ENCODE measurements at regions not wholly inside any gene's neighbourhood (a gene's known extent, or its start where the extent isn't known, plus 50 kb on each side); places are given as distances from the start of the nearest gene placed in this dataset.

DNA sequence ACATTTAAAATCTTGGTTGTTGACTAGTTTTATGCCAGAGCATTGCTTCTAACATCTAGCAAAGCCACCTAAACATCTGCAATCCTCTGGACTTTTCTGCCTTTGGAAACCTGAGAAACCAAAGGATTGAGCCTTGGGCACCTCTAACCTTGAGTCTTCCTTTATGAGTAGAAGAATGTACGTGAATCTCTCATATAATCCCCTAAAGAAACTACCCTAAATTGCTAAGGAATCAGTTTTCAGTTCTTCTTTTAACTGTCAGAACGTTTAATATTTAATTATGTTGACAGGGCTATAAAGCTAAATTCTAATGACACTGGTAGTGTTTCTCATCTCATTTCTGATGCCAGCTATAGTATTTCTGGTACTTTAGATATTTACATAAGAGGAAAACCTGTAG, 997.3 kb downstream of the AMY1C start:
- intact Hi-C loops (cut with DNase I) = no loop called here
- H3K27me3 ChIP-seq = no peaks in the 10 kb centered on the region
- 19 to 24% methylated on average over 2 of the region's 2 CpGs for WGBS, 2 donors
- no peak for FAIRE-seq
- H3K27ac ChIP-seq = no peak overlapping the region
- no peak overlapping the region for H3K4me3 ChIP-seq
- H3K4me1 ChIP-seq = no peaks in the 10 kb centered on the region
- no peaks in the 10 kb centered on the region for H3K36me3 ChIP-seq
- TF ChIP-seq, protein P1, sequence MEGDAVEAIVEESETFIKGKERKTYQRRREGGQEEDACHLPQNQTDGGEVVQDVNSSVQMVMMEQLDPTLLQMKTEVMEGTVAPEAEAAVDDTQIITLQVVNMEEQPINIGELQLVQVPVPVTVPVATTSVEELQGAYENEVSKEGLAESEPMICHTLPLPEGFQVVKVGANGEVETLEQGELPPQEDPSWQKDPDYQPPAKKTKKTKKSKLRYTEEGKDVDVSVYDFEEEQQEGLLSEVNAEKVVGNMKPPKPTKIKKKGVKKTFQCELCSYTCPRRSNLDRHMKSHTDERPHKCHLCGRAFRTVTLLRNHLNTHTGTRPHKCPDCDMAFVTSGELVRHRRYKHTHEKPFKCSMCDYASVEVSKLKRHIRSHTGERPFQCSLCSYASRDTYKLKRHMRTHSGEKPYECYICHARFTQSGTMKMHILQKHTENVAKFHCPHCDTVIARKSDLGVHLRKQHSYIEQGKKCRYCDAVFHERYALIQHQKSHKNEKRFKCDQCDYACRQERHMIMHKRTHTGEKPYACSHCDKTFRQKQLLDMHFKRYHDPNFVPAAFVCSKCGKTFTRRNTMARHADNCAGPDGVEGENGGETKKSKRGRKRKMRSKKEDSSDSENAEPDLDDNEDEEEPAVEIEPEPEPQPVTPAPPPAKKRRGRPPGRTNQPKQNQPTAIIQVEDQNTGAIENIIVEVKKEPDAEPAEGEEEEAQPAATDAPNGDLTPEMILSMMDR (IDR thresholded peaks at IDR 0.05) = no peak
- no peak for ATAC-seq
- H3K9me3 ChIP-seq = no peaks in the 10 kb centered on the region
- no peak for DNase-seq

DNA sequence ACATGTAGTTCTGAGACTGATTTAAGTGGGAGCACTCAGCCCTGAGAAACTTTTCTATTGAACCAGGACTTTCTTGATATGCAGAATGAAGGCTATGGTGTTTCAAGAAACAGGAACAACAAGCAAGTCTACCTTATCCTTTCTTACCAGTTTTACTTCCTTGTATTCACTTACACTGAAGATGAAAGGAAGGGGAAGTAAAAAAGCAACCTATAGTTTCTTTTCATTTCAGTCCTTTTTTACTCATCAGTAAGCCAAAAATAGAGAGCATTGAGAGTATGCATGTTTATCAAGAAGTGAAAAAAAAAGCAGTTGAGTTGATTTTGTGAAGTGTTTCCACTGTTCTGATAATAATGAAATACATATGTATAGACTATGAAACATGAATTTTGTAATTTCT, 1010.3 kb downstream of the AMY1C start:
- no peaks in the 10 kb centered on the region for H3K27me3 ChIP-seq
- no peaks in the 10 kb centered on the region for H3K36me3 ChIP-seq
- H3K4me1 ChIP-seq = no peaks in the 10 kb centered on the region
- no peak for ATAC-seq
- TF ChIP-seq, protein P1 (IDR thresholded peaks at IDR 0.05) = no peak
- no peaks in the 10 kb centered on the region for H3K9me3 ChIP-seq
- no peak overlapping the region for H3K4me3 ChIP-seq
- DNase-seq = no peak
- intact Hi-C loops (cut with DNase I) = no loop called here
- no peak overlapping the region for H3K27ac ChIP-seq
- no peak for FAIRE-seq

DNA sequence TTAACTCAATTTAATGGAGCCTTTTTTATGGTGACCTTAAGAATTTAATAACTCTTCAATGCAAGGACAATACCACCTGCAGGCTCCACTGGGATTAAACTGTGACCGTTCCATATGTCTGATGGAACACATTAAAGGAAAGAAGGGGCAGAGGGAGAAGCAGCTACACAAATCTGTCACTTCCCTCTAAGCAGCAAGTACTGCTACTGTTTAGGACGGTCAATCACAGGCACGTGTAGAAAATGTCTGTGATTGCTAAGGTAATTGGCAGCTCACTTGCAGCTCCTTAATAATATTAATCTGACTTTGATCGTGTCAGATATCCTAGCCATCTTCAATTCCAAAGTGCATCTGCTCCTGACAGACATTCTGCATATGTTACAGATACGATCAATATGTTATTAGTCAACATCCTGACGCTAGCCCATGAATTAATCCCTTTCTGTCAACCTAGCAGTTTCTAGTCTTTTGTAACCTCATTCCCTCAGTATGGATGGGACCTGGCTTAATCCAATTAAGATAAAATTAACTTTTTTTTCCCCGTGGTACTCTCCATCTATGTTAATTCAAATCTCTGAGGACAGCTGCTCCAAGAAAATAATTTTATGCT, 1012.4 kb downstream of the AMY1C start:
- no peak for ATAC-seq
- FAIRE-seq = no peak
- 29 to 43% methylated on average over 7 of the region's 7 CpGs for WGBS, 2 donors
- no peak for DNase-seq
- no peaks in the 10 kb centered on the region for H3K9me3 ChIP-seq
- no peak overlapping the region for H3K4me3 ChIP-seq
- TF ChIP-seq, protein P1 (IDR thresholded peaks at IDR 0.05) = no peak
- H3K4me1 ChIP-seq = no peaks in the 10 kb centered on the region
- H3K27me3 ChIP-seq = no peaks in the 10 kb centered on the region
- H3K36me3 ChIP-seq = no peaks in the 10 kb centered on the region
- intact Hi-C loops (cut with DNase I) = no loop called here
- H3K27ac ChIP-seq = no peak overlapping the region

DNA sequence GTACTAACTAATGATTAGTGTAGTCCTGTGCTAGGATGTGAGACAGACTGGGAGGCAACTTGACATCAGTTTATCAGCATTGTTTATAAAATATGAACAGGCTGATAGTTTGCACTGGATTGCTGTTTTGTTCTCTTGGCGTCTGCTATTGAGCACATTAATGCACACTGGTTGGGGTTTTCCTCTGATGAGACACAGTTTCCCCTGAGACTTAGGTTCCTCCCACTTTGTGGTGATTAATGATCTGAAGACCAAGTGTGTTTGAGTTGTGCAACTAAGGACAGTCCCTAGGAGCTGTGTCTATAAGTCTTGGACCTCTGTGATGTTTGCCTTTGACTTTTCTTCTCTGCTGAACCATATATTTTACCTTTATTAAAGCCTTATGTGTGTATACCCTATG, 1015.4 kb downstream of the AMY1C start:
- Histone ChIP-seq H3K27me3 (no peaks in the 10 kb centered on the region), H3K27ac (no peak overlapping the region), H3K4me3 (no peak overlapping the region), H3K4me1 (no peaks in the 10 kb centered on the region), H3K36me3 (no peaks in the 10 kb centered on the region), H3K9me3 (no peaks in the 10 kb centered on the region)
- 20 to 42% methylated on average over 1 of the region's 1 CpG for WGBS, 2 donors
- FAIRE-seq (no peak), ATAC-seq (peak in 2 of 4 donors; percentile 22 to 25), DNase-seq (no peak)
- TF ChIP-seq, protein P1 (IDR thresholded peaks at IDR 0.05) = no peak
- intact Hi-C loops (cut with DNase I) = no loop called here

DNA sequence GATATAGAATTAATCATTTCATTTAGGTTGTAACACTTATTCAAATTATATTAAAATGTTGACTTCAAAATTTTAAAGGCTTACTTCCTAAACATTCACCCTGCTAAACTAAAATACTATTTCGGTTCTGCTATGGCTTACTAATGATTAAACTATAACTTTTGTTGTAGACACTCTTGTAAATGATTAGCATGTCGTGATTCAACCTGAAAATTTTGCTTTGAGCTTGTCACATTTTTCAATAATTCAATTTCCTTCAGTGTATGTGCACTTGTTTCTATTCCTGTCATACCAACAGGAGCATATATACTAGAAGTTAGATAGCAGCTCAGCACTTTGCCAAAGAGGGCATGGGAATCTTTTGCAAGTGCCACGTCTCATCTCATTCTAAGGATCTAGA, 1018.8 kb downstream of the AMY1C start:
- Histone ChIP-seq H3K36me3 (no peaks in the 10 kb centered on the region), H3K27me3 (no peaks in the 10 kb centered on the region), H3K27ac (no peak overlapping the region), H3K4me3 (no peak overlapping the region), H3K4me1 (no peaks in the 10 kb centered on the region), H3K9me3 (no peaks in the 10 kb centered on the region)
- intact Hi-C loops (cut with DNase I) = no loop called here
- TF ChIP-seq, protein P1 (IDR thresholded peaks at IDR 0.05) = no peak
- DNase-seq = no peak
- WGBS, 2 donors = 13 to 18% methylated on average over 3 of the region's 3 CpGs
- no peak for ATAC-seq
- FAIRE-seq = no peak

All from pancreas (tissue), 10 donors.